ENCODE measurements at regions not wholly inside any gene's neighbourhood (a gene's known extent, or its start where the extent isn't known, plus 50 kb on each side); places are given as distances from the start of the nearest gene placed in this dataset.
A peak's percentile ranks its signal among the peaks of the same experiment; 100 is the strongest.

GRCh38 chr16:35102780-35103403 is 1643.5 kb downstream of the TP53TG3F start:
- peak; percentile 81 for TF ChIP-seq CTCF (IDR thresholded peaks at IDR 0.05)

GRCh38 chr16:35131429-35131828 is 1672.0 kb downstream of the TP53TG3F start:
- no peak for TF ChIP-seq CTCF (IDR thresholded peaks at IDR 0.05)

GRCh38 chr16:35134471-35134870 is 1675.1 kb downstream of the TP53TG3F start:
- no peak for TF ChIP-seq CTCF (IDR thresholded peaks at IDR 0.05)

- no peak for TF ChIP-seq CTCF (IDR thresholded peaks at IDR 0.05)
Measured at GRCh38 chr16:35140293-35140986, 1681.0 kb downstream of the TP53TG3F start.

- no peak for TF ChIP-seq CTCF (IDR thresholded peaks at IDR 0.05)
Measured at GRCh38 chr16:35141303-35141702, 1681.9 kb downstream of the TP53TG3F start.

- no peak for TF ChIP-seq CTCF (IDR thresholded peaks at IDR 0.05)
Measured at GRCh38 chr16:35142147-35142808, 1682.9 kb downstream of the TP53TG3F start.

GRCh38 chr16:35142809-35143192 is 1683.4 kb downstream of the TP53TG3F start:
- TF ChIP-seq CTCF (IDR thresholded peaks at IDR 0.05): no peak
